Stimulated activated memory B cell treated with anti-CD40 and anti-IgM and Interleukin-4, amounts not matched to agents 10 μg/mL and 1 μg/mL and 100 μg/mL, for 72 hours (primary cell): ENCODE measurements at regions not wholly inside any gene's neighbourhood (a gene's known extent, or its start where the extent isn't known, plus 50 kb on each side); places are given as distances from the start of the nearest gene placed in this dataset.

ENCODE experiments used
- ATAC-seq: fragments of 150-1000 bp; cut with Tn5 transposase; 2 replicates; pipeline ENCODE4 v1.10.0; 2021
- H3K27ac Mint-ChIP-seq: one replicate; pipeline ENCODE4 v1.8.0; 2022; ENCODE audit warnings: mild to moderate bottlenecking, mixed read lengths
- H3K27me3 Mint-ChIP-seq: one replicate; pipeline ENCODE4 v1.8.0; 2022; ENCODE audit warnings: mixed read lengths
- H3K36me3 Mint-ChIP-seq: one replicate; pipeline ENCODE4 v1.8.0; 2022; ENCODE audit warnings: mixed read lengths
- H3K4me1 Mint-ChIP-seq: one replicate; pipeline ENCODE4 v1.8.0; 2022; ENCODE audit warnings: mixed read lengths
- H3K4me3 Mint-ChIP-seq: one replicate; pipeline ENCODE4 v1.8.0; 2022; ENCODE audit warnings: mild to moderate bottlenecking, moderate library complexity, mixed read lengths
- H3K9me3 Mint-ChIP-seq: one replicate; pipeline ENCODE4 v1.8.0; 2022; ENCODE audit warnings: mixed read lengths

DNA sequence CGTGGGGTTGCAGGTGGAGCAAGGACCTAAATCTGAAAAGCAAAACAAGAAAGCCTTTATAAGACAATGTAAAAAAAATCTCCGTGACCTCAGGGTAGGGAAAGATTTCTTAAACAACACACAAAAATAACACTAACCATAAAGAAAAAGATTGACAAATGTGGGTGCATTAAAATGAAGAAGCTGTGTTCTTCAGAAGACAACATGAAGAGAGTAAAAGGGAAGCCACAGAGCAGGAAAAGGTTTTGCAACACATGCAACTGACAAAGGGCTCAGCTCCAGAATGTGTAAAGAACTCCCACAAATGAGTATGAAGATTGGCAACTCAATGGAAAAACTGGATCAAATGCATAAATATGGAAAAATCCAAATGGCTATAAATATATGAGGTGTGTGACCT is 74.2 kb downstream of the MAGEF1 start:
- Mint-ChIP-seq H3K4me1 (no peaks in the 10 kb centered on the region), H3K27ac (no peak overlapping the region), H3K9me3 (no peaks in the 10 kb centered on the region), H3K36me3 (no peaks in the 10 kb centered on the region), H3K4me3 (no peak overlapping the region), H3K27me3 (peaks cover 30% of the 10 kb centered on the region)
- ATAC-seq = no peak

DNA sequence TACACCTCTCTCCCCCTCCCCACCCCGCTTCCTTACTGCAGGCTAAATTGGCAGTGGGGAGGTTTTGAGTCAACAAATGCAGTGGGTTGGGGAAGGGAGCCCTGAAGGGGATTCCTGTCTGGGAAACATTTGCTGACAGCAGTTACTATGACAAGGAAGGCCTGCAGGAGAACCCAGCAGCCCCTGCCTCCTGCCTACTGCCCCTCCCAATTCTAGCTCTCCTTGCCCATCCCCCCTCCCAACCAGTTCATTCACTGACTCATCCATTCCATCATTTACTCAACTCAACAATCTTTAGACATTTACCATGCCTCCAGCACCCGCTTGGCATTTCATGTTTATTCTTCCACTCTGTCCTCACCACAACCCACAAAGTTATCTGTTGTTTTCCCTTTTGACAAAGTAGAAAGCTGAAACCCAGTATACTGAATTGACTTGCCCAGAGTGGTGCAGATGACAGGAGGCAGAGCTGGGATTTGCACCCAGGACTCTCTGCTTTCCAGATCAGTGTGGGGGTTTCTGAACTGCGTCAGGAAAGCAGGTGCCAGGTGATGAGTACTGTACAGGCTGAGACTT is 75.0 kb downstream of the MAGEF1 start:
- Mint-ChIP-seq H3K36me3 (no peaks in the 10 kb centered on the region), H3K9me3 (no peaks in the 10 kb centered on the region), H3K4me1 (no peaks in the 10 kb centered on the region), H3K27ac (no peak overlapping the region), H3K27me3 (peaks cover 39% of the 10 kb centered on the region), H3K4me3 (no peak overlapping the region)
- ATAC-seq = peak; percentile 68

DNA sequence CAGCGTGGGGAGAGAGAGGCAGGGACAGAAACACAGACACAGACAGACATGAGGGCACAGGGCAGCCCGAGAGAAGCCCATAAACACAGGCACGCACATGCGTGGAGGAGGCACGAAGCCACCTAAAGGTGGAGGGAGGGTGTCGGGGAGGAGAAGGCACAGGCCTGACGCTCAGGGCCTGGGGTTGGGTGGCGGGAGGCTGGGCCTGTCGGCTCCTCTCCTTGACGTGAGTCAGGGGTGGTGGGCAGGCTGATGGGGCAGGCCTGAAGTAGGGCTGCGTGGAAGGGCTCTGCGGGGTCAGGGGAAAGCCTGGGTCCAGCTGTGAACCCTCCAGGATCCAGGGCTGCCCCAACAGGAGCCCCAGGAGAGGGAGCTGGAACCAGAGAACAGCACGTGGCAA is 74.2 kb downstream of the EPHB3 start:
- Mint-ChIP-seq H3K4me3 (no peak overlapping the region), H3K9me3 (no peaks in the 10 kb centered on the region), H3K36me3 (no peaks in the 10 kb centered on the region), H3K4me1 (no peaks in the 10 kb centered on the region), H3K27me3 (peaks cover 40% of the 10 kb centered on the region), H3K27ac (no peak overlapping the region)
- ATAC-seq = no peak

DNA sequence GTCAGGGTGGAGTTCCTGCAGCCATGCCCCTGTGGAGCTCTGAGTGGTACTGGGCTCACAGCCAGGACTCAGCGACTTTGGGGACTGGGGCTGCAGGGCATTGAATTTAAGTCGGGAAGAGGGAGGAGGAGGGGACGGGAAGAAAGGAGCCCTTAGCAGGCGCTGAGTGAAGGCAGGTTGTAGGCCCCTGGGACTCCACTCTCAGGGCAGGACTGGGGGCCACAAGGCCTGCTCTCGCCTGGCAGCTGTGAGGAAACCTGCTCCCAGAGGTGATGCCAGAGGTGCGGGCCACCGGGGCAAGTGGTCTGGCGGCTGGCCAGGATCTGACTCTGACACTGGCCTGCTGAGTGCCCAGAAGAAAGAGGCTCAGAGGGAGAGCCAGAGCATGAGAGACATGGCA is 73.5 kb downstream of the EPHB3 start:
- H3K27ac Mint-ChIP-seq = no peak overlapping the region
- H3K36me3 Mint-ChIP-seq = no peaks in the 10 kb centered on the region
- no peak for ATAC-seq
- no peaks in the 10 kb centered on the region for H3K9me3 Mint-ChIP-seq
- H3K27me3 Mint-ChIP-seq = peaks cover 40% of the 10 kb centered on the region
- H3K4me3 Mint-ChIP-seq = no peak overlapping the region
- H3K4me1 Mint-ChIP-seq = no peaks in the 10 kb centered on the region

DNA sequence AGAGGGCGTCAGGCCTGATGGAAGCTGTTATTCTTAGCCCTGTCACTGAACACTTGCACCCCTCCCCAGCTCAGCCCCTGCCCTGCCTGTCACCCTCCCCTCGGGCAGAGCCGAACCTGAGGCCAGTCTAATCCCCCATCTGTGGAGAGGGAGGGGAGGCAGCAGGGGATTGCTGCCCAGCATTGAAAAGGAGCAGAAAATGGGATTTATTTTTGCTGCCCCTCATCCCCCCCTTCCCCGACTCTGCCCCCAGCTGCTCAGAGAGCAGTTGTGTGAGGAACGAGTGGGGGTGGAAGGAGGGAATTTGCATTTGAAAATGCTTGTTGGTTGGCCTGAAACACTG is 71.6 kb downstream of the EPHB3 start:
- ATAC-seq = no peak

DNA sequence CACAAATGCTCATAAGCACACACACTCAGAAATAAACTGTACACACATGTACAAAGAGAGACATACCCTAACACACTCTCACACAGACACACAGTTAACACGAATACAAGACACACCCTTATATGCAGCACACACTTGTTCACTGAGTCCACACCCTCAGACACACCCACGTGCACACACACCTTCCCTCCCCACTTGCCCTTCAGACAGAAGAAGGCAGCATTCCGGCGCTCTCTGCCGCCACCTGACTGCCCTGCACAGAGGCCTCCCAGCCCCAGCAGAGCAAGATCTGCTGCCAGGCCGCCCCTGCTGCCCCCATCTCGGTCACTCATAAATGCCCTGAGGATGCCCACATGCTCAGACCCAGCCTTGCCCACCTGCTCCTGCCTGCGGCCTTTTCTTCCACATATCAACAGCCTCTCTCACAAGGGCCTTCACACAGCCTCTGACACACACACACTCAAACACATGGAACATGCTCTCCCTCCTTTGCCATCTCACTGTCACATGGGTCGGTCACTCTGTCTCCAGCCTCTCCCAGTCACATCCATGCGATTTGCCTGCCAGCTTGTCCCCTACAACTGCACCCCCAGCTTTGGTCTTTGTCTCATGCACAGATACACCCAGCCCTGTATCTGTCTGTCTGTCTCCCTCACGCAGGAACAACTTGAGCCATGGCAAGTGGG is 71.1 kb downstream of the EPHB3 start:
- H3K4me3 Mint-ChIP-seq = no peak overlapping the region
- H3K9me3 Mint-ChIP-seq = no peaks in the 10 kb centered on the region
- no peaks in the 10 kb centered on the region for H3K36me3 Mint-ChIP-seq
- peaks cover 48% of the 10 kb centered on the region for H3K27me3 Mint-ChIP-seq
- no peak for ATAC-seq
- H3K27ac Mint-ChIP-seq = no peak overlapping the region
- no peaks in the 10 kb centered on the region for H3K4me1 Mint-ChIP-seq

More for the DNA sequence above, 71.6 kb downstream of the EPHB3 start:
- Mint-ChIP-seq H3K4me3 (no peak overlapping the region), H3K36me3 (no peaks in the 10 kb centered on the region), H3K27ac (no peak overlapping the region), H3K9me3 (no peaks in the 10 kb centered on the region), H3K27me3 (peaks cover 43% of the 10 kb centered on the region), H3K4me1 (no peaks in the 10 kb centered on the region)
